Inflammatory macrophage treated with lipopolysaccharide for 4 hours (primary cell): ENCODE measurements at regions not wholly inside any gene's neighbourhood (a gene's known extent, or its start where the extent isn't known, plus 50 kb on each side); places are given as distances from the start of the nearest gene placed in this dataset.

ENCODE experiments used
- DNase-seq: peaks from one replicate; pipeline ENCODE4 v3.0.0-alpha.2; 2020

DNA sequence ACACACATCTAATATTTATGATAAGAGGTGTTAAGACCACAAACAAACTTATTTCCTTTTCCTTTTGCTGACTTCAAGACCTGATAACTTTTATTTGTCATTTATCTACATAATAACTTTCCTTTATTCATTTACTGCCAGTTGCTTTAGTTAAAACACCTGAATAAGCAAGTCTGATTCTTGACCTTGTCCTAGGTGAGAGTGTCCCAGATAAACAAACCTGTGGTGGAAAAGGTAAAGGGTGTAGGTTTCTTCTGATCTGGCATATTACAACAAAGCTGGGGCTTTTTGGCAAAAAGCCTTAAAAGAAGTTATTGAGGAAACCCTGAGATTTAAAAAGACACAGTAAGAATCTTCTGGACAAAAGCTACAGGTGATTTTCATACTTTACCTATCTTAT lies 191.5 kb downstream of the ZBBX start:
- no peak for DNase-seq

DNA sequence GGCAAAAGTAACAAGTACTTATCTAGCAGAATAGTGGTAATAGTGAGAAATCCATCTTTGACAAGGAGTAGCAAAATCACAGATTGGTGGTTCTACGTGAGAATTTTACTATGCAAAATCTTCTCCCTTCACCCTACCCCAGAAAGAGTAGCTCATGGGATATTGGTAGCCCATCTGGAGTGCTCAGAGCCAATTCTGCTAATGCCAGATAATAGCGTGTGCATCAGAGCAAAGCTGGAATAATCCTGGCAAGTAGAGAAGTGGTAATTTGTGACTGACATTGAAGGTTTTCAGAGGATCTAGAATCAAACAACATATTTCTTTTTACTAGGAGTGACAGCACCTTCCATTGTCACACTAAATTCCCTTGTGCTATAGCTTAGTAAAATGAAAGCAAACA lies 192.9 kb downstream of the ZBBX start:
- no peak for DNase-seq

DNA sequence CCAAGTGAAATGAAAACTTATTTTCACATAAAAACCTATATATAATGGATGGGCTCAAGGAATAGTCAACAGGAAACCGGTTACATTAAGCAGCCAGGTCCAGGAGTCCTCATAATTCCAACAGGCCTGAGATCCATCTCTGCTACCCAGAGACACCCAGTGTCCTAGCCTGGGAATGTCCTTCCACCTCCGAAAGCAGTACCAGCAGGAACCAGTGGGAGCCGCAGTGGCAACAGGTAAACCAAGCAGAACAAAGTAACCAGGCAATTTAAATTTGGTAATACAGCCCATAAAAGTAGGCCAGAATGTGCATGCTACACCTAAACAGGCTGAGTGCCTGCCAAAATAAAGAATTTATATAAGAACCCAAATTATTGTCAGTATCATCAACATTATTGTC lies 195.6 kb downstream of the ZBBX start:
- DNase-seq, result no peak

DNA sequence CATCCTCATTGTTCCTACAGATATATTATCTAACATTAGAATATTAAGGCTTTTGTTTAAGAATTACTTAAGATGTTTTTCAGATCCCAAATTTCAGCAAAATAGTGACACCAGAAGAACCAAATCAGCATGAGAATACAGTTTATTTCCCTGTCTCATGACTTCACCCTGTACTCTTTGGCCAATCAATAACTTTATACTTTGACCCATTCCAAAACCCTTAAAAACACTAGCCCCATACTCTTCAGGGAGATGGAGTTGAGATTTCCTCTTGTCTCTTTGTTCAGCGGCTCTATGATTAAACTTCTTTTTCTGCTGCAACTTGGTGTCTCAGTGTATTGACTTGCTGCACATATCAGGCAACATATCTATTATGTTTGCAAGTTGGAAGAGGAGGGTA lies 207.7 kb downstream of the ZBBX start:
- DNase-seq, result no peak

DNA sequence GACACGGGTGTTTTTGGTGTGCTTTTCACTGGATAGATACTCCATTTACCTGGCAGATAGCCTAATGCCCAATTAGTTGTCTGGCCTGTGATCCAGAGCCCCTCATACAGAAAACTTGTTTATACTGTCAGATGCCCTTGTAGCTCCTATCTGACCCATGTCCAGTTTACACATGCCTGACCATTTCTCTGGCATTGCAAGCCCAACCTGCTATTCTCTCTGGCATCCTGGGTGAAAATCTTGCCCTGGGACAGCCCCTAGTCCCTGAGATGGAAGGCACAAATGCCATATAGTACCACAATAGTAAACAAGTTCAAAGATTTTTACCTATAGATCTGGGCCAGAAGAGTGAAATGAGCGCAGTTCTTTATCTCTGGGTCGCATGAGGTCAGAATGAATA lies 212.6 kb downstream of the ZBBX start:
- DNase-seq, result no peak

DNA sequence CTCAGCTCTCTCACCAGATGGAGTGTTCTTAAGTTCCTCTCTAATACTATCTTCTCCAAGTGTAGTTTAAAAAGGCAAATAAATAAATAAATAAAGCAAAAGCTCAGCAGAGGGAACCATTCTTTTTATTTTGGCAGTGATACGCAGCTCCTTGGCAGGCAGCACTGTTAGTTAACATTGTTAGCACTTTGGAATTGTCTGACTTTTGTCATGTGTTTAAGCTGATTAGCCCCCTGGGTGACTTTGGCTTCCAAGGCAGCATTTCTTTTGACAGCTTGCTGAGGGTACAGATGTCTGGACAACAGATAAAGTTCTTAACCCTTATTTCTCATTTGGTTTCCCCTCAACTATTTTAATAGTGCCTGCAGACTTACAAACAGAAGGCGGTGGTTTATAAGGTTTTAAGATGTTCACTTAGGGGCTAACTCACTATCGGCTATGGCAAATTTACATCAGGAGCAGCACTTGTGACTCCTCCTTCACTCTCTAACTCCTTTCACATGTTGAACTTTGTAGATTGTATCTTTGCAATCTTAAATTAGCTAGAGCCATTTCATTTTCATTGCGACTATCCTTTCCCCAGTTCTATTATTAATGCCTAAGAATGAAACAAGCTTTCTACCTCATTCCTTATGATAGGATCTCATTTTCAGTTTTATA lies 213.4 kb downstream of the ZBBX start:
- no peak for DNase-seq

DNA sequence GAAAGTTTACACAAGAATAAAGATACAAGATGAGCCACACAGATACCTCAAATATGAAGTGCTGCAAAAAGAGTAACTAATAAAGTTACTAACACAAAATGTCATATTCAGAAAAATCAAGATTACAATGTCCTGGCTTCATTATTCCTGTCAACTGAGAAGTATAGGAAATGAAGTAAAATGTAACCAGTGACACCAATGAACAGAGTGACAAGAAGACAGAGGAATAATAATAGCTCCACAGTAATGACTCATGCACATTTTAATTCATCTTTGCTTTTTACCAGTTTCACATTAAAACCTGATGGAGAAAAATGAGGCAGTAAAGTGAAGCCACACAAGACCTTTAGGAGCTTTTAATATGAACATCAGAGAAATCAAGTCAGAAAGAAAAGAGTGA lies 214.1 kb downstream of the ZBBX start:
- DNase-seq, result no peak

DNA sequence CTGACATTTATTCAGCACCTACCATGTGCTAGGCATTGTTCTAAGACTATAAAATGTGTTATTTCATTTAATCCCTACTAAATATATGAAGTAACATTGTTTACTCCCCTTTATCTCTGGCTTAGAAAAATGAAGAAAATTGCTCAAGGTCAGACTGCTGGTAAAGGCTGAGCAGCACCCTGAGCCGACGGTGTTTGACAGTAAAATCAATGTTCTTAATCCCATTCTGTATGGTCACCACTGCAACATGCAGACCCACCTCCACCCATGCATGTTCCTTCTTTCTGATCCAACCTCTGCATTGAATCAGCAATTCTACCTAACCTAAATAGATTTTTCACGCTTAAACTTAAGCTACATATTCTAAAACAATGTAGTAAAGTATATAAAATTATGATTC lies 216.5 kb downstream of the ZBBX start:
- DNase-seq, result no peak

DNA sequence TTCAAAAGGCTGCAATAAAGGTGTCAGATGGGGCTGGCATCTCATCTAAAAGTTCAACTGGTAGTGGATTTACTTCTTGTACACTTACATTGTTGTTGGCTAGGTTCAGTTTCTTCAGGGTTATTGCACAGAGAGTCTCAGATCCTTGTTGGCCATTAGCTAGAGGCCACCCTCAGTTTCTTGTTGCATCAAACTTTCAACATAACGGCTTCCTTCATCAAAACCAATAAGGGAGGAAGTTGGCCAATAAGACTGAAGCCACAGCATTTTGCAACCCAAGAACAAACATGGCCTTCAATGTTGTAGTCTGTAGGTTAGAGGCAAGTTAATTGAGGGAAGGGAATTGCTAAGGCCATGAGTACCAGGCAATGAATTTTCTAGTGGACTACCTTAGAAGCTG lies 218.0 kb downstream of the ZBBX start:
- peak; percentile 80 for DNase-seq

DNA sequence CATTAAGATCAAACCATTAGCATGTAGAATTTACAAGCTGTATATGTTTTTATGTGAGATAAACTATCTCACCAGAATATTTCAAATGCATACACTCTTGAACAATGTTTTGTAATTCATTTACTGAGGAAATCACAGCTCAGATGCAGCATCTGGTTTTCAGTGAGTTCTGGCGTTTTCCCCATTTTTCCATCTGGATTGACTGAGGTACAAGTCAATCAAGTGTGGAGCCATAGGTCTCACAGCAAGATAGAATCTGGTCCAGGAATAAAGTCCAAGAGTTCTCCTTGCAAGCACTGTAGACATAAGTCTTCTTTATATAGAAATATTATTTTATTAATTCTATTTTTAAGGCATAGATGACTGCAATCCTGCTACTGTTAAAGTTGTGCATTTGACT lies 219.3 kb downstream of the ZBBX start:
- DNase-seq, result no peak

DNA sequence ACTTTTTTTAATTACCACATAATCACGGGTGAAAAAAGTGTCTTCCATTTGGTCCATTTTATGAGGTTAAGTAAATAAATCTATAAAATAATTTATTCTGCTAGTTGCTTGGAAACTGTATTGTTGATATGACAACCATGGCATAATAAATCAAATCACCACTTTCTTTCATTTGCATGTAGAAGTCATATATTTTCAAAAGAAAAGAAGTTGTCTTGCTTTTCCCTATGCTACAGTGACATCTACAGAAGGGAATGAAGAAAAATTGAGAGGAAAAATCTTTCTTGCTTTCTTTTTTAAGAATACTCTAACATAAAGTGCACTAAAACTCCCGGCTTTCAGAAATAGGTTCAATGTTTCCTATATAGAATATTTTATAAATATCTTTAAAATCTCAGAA lies 228.5 kb downstream of the ZBBX start:
- no peak for DNase-seq

DNA sequence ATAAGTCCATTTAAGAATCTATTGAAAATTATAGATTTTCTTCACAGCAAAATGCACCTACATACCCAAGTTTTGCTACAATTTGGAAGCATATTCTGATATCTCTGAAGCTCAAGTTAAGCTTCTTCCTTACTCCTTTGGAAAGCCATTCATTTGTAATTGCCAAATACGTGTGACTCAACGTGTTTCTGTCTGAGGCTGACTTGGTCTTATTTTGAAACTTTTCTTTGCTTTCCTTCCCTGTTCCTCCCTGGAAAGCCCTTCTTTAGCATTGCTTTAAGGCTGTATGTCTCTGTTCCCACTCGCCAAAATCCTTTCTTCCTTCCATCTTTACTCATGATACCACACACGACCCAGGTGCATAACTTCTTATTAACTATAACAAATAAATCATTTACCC lies 232.0 kb downstream of the ZBBX start:
- DNase-seq, result peak; percentile 86

DNA sequence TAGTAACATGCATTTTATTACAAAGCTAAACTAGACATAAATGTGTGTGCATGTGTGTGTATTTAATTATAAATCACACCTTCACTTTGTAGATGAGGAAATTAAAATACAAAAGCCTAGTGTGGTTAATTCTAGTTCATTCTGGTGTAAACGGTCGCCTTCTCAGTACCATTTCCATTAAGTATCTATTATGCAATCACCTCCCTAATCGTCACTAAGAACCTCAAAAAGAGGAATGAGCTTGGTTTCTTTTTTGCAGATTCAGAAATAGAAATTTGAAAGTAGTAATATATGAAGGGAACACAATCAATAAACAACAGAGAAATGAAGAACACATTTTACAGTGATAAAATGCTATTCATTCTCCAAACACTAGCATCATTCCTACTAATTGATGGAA lies 233.2 kb downstream of the ZBBX start:
- peak; percentile 78 for DNase-seq

DNA sequence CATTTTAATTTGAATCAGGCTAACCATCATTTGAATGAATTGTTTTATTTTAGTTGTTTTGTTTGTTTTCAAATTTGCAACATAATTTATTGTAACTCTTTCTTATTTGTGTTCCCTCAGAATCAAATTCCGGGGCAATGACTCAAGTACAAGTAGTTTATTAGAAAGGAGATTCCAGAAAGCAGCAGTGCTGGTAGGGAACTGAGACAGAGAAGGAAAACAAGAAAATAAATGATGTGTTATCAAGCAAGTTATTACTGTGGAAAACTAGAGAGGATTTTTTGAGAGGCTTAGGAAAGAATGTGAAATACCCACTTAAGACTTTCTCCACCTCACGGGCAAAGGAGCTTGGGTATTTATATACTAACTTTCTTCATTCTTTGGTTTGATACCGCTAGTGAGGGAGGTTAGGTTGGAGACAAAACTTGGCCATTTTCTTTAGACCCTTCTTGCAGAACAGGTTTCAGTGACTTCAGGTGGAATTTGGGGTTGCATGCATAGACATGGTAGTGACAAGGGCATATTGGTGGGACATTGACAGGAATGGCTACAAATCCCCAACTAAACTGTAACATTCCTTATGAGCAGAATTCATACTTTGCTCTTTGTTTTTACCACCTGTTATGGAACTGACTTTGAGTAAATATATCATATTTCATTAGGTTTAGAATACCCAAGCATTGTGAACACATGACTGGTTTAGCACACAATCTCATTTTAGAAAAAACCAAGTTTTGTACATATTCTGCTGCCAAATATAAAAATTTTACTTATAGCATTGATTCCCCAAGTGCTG lies 254.3 kb downstream of the ZBBX start:
- DNase-seq, result no peak

DNA sequence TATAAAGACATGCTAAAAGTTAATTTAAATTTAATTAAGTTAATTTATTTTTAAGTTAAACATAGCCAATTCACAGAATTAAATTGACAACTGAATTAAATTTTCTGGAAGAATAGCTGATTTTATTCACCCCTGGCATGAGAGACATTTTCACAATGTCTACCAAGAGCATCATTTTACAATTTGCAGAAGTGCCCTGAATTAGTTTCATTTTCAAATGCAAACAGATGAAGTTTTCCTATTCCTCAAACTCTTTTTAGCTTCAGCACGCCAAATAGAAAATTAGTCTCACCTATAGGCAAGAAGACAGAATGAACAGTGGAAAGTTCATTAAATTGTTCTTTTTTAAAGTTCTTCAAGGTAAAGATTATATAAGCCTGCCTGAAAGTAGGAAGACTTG lies 259.3 kb downstream of the ZBBX start:
- no peak for DNase-seq

DNA sequence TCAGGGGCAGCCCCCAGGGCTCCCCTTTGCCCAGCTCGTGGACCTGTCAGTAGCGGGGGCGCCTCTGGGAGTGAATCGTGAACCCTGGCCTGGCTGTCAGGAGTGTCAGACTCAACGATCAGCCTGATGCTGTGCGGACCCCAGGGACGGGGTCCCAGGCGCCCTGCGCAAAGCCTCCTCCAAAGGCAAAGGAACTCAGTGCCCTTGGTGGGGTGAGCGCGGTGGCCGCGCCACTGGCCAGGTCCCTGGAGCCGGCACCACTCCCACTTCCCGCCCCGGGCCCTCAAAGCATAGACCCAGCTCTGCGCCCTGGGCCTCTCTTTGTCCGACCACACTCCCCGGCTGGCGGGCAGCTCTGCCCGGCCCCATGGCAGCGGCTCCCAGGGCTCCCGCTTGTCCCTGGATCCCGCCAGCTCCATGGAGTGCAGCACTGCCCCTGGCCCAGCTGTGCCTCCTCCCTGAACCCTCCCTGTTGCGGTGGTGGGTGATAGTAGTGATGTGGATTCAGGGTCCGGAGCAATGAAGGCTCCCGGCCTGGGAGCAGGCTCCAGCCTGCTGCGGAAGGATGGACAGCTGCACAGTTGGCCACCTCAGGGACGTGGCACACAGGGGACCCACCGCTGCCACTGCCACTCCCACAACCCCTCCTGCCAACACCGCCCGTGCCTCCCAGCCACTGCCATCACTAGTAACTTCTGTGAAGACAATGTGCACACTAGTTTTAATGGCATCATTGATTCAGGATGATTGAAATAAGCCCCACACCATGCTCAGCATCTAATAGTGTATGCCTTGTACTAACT lies 263.8 kb downstream of the ZBBX start:
- DNase-seq, result no peak

DNA sequence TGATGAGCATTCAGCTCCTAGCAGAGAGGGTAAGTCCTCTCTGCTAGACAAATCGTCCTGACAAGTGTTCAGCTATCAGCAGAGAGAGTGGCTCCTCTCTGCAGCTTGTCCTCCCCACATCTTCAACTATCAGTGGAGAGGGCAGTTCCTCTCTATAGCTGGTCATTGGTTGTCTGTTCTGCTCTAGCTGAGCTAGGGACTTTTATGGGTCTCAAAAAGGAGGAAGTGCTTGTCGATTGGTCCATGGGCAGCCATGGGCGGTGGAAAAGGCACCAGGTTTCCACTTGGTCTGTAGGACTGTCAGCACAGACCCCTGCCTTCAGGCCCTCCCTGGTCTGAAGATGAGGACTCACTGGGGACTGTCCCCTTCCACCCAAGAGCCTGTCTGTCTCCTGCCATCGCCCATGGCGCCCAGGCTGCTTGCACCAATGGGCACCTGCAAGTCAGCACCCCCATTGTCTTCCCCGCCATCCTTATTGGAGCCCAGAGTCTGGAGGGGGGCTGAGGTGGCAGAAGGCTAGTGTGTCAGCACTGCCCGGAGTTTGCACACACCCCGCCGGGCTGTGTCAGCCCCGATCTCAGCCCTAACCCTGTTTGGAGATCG lies 264.7 kb downstream of the ZBBX start:
- no peak for DNase-seq

DNA sequence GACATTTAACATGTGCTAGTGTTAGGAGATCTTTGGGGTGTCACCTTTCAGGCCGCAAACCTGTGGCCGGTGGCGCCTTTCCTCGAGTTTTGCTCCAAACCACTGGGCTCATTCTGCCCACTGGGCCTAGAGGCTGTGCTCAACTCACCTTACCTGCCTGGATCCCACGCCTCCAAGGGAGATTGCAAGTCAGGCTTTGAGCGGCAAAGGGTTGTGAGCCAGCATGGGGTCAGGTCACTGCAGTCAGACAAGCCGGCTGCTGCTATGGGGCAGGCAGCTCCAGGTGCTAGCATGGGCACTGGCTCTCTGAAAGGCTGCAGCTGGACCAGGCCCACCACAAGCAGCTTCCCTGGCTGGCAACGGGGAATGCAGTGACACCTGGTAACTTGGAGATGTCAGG lies 265.5 kb downstream of the ZBBX start:
- no peak for DNase-seq

DNA sequence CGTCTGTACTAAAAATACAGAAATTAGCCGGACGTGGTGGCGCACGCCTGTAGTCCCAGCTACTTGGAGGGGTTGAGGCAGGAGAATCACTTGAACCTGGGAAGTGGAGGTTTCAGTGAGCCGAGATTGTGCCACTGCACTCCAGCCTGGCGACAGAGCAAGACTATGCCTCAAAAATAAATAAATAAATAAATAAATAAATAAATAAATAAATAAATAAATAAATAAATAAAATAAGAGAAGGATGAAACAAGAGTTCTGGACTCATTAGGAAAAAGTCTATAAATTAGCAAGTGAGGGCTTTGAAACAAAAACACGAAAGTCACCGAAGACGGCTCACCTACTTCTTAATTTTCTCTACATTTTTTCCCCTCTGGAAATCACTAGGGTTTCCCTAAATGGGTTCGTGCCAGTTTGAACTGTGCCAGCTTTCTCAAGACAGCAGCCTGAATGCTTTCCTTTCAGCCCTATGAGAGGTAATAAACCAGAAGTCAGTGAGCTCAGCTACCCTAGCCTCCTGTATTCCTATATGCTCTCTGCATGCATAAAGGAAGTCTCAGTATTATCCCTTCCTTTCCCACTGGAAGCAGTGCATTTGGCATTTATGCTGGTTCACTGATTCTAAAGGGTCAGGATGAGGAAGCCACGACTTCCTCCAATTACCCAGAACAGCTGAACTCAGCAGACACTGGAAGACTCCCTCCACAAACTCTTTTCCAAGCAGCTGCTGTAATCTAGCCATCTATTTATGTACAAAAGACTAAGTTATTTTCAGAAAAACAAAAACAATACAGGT lies 266.9 kb downstream of the ZBBX start:
- no peak for DNase-seq

DNA sequence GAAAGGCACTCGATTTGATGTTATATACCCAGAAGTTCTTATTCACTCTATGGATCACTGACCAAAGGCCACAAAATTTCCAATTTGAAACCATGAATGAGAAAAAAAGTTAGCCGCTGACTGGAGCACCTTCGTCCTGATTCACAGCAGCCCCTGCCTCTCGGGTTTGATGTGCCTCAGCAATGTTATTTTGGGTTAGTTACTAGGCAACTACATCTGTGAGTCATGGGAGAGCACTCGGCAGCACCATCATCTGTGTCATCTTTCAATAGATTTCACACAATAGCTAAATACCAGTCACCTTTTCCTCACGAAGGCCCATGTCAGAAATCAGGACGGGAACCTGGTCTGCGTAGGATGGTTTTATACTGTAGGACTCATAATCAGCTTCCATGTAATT lies 269.2 kb downstream of the ZBBX start:
- no peak for DNase-seq

DNA sequence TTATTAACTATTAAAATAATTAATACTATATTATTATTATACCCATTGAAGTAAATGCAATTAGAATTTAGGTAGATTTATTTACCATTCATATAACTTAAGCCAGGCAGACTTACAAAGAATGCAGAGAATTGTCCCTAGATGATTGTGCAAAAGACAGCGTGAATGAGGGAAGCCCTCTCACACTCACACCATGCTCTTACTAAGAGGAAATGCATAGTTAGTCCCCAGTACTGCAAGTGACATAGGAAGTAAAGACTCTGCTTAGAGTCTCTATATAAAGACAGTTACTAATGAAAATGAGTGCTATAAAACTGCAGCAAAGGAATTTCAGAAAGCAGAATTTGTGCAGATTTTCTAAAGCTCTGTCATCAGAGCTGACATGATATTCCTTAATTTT lies 270.4 kb downstream of the ZBBX start:
- no peak for DNase-seq

DNA sequence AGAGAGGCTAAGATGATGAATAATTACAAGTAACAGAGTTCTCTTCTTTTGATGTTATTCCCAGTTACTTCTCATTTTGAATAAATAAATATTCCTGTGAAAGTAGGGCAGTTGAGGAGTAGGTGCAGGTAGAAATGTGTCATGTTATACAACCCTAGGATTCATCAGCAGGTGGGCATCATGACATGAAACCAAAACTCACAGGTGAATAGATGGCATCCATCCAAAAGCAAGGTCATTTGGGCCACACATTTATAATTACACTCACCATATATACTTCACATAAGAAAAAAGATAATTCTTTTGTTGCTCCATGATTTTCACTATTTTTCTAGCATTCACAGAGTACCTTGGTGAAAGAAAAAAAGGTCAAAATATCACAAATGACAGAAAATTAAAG lies 273.6 kb downstream of the ZBBX start:
- DNase-seq, result no peak

DNA sequence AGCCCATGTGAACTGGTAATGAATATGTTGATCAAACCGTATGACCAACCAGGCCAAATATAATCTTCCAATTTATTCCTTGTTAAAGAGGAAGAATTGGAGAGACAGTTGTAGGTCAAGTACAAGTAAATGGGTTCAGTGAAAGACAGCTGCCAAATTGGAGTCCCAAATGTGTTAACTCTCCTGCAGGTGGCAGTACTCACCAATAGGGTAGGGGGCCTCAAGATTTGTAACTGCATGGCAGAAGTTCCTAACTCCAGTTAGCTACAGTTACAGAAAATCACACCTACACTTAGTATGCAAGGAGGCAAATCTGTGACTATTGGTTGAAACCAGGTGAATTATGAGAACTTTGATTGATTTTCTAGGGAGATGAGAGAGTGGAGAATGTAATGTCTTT lies 278.0 kb downstream of the ZBBX start:
- no peak for DNase-seq
